RKO (cell line): ENCODE measurements at regions not wholly inside any gene's neighbourhood (a gene's known extent, or its start where the extent isn't known, plus 50 kb on each side); places are given as distances from the start of the nearest gene placed in this dataset.

Experiments used
- DNase-seq: peaks from one replicate; pipeline ENCODE4 v3.0.0-alpha.2; 2016; ENCODE audit warnings: low spot score

GRCh38 chr9:115254287-115255180 lies 136.6 kb upstream of the TNC start:
- DNase-seq: no peak

GRCh38 chr9:115261656-115262081 lies 143.7 kb upstream of the TNC start:
- no peak for DNase-seq

DNA sequence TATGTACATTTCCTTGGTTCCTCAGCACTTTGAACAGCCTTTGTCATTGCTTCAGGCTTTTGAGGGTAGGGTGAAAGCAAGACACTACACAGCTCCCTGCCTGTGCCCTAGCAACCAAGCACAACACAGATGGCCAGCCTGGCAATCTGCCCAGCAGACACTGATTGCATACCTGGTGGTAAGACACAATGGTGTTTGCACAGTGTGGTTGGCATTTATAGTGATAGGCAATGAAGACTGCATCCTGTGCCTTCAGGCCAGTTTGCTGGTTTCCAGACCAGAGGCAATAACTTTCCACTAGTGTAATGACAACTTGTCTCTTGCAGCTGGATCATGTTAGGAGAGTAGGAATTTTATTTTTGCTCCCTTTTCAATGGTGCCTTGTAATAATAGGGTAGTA lies 144.5 kb upstream of the TNC start:
- DNase-seq: no peak

GRCh38 chr9:115262952-115263351 lies 145.0 kb upstream of the TNC start:
- DNase-seq: no peak

- DNase-seq: no peak
Observed at GRCh38 chr9:115263371-115264075, 145.6 kb upstream of the TNC start.

- DNase-seq: no peak
Observed at GRCh38 chr9:115264313-115264712, 146.4 kb upstream of the TNC start.

DNA sequence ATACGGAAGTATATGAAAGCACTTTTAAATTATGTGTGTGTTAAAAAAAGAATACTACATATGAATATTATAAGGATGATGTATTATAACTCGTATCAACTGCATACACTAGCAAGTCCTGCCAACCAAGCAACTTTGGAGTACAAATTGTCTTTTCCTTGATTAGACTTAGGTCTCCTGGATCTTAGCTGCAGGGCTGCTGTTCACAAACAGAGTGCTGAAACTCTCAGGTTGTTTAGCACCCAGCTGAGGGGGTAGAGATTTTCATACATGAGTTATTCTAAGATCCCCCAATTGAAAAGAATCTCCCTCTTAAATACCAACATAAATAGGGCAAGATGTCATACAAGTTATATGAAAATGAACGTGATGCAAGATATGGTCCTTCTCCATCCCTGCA lies 149.8 kb upstream of the TNC start:
- DNase-seq: peak; percentile 29

DNA sequence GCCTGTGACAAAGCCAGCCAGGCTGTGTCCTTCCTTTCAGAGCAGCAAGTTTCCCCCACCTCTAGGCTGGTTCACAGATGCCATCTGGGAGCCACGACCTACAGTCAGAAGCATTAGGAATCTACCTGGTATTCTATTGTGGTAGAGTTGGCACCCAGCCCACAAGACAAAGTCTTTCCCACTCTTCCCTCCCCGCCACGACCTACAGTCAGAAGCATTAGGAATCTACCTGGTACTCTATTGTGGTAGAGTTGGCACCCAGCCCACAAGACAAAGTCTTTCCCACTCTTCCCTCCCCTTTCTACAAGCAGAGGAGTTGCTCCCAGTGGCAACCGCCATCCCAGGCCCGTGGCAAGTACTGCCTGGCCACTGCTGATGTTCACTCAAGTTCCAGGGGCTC lies 157.8 kb upstream of the TNC start:
- no peak for DNase-seq

DNA sequence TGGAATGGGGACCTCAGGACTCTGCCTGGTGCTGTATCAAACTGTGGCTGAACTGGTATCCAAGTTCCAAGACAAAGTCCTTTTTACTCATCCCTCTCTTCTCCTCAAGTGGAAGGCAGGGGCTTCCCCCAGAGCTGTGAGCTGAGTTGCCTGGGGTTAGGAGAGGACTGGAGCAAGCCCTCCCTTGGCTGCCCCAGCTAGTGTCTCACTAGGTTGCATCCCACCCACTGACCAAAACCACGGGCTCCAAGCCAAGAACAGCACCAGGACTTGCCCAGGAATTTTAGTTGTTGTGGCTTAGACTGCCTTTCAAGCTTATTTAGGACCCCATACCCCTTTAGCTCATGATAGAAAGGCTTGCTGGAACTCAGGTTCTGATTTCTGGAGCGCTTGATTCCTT lies 158.7 kb upstream of the TNC start:
- no peak for DNase-seq

DNA sequence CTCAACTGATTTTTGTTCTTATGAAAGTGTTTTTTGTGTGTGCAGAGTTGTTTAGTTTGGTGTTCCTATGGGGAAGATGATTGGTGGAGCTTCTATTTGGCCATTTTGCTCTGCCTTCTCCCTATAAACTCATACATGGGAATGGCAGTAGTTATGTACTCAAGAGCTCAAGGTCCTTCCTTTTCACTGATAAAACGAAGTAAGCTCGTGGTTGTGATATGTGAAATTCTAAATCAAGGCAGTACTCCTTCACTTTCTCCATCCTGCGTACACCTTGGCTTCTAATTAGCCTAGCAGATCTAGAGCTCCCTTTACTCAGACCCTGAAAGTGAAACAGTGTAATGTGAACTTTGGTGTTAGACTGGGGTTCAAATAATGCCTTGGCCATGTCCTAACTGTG lies 159.3 kb upstream of the TNC start:
- no peak for DNase-seq

DNA sequence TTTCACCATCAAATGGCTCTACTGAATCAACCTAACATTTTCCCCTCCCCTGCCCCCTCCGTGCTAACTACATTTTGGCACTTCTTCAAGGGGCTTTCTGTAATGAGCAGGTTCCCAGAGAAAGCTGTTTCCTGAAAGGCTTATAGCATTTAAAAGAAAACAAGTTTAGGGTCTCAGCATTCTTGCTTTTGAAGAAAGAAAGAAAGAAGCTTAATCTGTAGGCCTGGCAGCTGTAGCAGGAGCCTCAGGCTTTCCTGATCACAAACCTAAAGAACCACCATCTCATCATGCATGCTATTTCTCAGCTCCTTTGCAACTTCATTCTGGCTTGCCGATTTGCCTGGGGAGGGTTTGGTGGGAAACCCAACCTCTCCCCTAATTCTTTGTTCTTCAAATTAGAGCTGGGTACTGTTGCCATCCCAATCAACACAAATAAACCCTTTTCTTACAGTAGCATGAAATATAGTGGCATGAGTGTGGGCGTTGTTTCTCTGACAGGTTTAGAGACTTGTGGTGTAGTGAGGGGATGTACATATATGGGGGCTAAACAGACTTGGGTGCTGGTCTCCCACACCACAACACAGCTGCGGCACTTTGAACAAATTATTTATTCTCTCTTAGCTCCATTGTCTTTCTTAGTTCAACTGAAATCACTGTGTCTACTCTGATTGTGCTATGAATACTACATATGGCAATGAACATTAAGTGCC lies 160.5 kb upstream of the TNC start:
- DNase-seq: no peak

DNA sequence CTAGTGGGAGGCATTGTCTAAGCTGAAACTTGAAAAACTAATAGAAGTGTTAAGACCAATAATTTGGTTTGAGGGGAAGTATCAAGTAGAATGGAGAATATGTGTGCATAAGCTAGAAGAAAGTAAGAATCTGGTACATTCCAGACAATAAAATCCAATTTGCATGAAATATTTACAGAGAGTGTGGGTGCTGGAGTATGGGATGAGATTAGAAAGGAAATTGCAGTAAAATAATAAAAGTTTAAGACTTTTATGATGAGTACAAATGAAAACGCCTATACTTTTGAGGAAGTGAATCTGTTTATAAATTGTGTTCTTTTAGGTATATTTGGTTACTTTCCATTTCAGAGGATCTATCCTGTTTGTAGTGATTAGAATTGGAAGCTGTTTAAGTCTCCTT lies 165.4 kb upstream of the TNC start:
- DNase-seq: no peak

- no peak for DNase-seq
Observed at GRCh38 chr9:115285836-115286235, 167.9 kb upstream of the TNC start.

DNA sequence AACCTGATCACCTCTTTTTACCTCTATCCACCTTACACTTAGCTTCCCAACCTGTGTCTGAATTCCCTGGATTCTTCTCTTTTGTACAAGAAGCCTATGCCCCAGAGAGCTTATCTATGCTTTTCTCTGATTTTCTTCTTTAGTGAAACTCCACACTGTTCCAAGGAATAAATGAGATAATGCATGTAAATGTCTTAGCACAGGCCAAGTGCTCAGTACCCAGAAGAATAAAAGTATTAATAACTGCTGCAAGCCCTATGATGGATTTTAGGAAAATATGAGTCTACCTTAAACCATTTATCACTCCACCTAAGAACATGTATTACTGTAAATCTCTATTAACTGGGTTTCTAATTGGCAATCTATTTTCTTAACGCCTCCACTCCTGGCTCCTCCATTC lies 168.5 kb upstream of the TNC start:
- DNase-seq: no peak

DNA sequence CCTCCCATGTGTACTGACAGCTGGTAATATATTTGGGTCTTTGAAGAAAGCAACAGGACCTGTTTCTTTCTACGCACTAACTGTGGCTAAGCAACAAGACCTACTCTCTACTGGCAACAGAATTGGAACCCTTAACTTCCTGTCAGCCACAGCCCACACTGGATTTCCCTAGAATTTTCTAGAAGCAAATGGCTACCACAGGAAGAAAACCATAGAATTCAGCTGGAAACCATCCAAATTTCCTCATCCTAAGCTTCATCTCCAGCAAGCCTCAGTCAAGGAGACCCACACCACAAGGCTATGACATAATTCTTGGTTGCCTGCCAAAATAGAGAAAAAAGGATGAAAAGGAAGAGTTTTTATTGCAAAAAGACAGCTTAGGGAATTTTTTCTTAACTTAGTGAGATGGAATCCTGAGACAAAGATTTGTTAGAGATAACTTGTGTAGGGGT lies 171.8 kb upstream of the TNC start:
- no peak for DNase-seq

GRCh38 chr9:115291841-115292240 lies 173.9 kb upstream of the TNC start:
- DNase-seq: no peak

DNA sequence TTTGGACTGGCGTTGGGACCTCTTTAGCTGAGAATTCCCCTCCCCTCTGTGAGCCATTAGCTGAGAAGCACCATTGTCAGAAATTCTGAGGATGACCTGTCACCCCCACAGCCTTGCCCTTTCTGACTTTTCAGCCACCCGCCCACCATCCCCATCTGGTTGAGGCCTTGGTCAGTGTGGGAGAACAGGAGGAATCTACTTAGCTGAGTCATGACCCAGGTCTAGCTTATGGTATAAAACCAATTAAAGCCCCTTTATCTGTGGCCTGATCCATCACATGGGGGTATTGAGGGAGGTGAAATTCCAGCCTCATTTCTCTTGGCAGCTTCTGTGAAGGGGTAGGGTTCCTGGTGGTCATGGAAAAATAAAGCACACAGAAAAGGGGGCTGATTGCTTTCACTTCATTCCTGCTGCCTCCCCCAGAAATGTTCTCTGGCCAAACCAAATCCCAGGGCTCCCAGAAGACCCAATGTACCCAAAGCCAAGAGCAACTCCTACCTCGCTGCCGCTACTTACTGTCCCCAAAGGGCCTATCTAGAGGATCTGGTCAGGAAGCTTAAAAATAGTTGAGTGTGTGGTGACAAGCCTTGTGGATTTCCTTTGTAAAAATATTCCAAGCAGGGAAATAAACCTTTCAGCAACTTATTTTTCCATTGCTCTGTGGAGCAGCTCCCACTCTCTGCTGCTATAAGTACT lies 174.8 kb upstream of the TNC start:
- DNase-seq: no peak

GRCh38 chr9:115295734-115296133 lies 177.8 kb upstream of the TNC start:
- DNase-seq: no peak

DNA sequence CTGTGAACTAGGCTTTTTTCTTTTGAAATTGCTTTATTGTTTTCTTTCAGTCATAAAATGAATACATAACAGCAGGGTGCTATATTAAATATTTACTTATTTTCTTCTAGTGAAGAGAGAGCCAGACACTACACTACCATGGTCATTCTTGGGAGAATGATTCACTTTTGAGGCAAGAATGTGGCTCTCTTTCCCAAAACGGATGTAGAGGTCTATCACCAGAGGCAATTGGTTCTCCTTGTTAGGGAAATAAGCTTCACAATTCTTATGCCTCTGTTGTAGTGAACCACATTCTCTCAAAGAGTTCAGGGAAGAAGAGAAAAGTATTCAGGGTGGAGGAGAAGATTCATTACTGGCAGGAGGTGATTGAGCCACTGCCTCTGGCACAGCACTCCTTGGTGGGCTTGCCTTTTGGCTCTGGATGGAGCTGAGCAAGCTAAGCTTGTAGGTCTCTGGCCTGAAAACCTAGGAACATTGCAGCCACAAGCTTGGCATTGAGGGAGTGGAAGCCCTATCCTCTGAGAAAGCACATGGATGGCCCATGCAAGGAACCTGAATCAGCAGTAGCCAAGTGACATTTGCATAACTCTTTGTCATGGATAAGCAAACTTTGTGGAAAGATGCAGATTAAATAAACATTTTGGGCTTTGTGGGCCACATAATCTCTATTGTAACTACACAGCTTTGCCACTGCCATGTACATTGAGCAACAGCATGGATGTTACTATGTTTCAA lies 179.0 kb upstream of the TNC start:
- DNase-seq: no peak

DNA sequence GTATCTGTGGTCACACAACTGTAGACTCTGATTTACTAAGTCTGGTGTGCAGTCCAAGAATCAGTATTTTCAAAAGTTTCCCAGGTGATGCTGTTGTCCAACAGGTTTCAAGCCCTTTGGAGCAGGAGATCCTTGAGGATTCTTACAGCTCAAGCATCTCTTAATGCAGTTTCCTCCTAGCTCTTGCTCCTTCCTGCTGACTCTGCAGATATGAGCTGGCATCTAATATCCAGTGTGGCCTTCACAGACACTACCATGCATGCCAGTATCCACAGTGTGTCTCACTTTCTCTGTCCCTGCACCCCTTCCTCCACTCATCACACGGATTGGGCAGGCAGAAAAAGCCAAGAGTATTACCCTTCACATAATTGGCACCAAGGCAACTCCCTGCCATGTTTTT lies 182.2 kb upstream of the TNC start:
- no peak for DNase-seq

DNA sequence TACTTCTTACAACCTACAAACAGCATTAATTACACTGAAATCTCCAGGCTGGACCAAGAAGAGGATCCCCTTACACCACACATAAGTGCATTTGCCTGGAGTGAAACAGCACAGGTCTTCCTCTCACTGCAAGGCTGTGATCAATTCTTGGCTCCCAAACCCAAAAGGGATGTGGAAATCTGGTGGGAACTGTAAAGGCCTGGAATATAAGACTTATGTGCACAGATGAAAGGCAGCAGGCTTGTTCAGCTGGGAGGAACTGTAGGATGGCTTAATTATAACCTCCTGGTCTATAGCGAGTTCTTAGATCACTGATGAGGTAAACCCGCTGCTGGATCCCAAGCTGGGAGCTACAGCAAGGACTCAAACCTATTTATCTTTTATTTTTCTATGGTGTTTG lies 182.9 kb upstream of the TNC start:
- no peak for DNase-seq

GRCh38 chr9:115301581-115301980 lies 183.6 kb upstream of the TNC start:
- DNase-seq: no peak
